Limb (tissue), 2 donors: ENCODE measurements at regions not wholly inside any gene's neighbourhood (a gene's known extent, or its start where the extent isn't known, plus 50 kb on each side); places are given as distances from the start of the nearest gene placed in this dataset.

Experiments used
- DNase-seq, 2 donors: peaks; one replicate each; pipeline ENCODE4 v3.0.0-alpha.2; 2016; ENCODE audit errors: extremely low spot score in 2 of 2

GRCh38 chr3:59593380-59593779, 543.6 kb upstream of the CFAP20DC start:
- no peak for DNase-seq

- no peak for DNase-seq
Measured at GRCh38 chr3:59580996-59581395, 531.2 kb upstream of the CFAP20DC start.

- no peak for DNase-seq
Measured at GRCh38 chr3:59580499-59580898, 530.7 kb upstream of the CFAP20DC start.

- DNase-seq = no peak
Measured at GRCh38 chr3:59578129-59578528, 528.3 kb upstream of the CFAP20DC start.

GRCh38 chr3:59576606-59577005, 526.8 kb upstream of the CFAP20DC start:
- no peak for DNase-seq

GRCh38 chr3:59575113-59576001, 525.5 kb upstream of the CFAP20DC start:
- DNase-seq = peak; percentile 86 to 90

- DNase-seq = no peak
Measured at GRCh38 chr3:59573911-59574310, 524.1 kb upstream of the CFAP20DC start.

GRCh38 chr3:59572106-59572505, 522.3 kb upstream of the CFAP20DC start:
- DNase-seq = no peak

- no peak for DNase-seq
Measured at GRCh38 chr3:59570806-59571205, 521.0 kb upstream of the CFAP20DC start.

GRCh38 chr3:59567661-59568060, 517.8 kb upstream of the CFAP20DC start:
- DNase-seq = no peak

GRCh38 chr3:59566481-59566975, 516.7 kb upstream of the CFAP20DC start:
- DNase-seq = no peak

- no peak for DNase-seq
Measured at GRCh38 chr3:59565125-59565524, 515.3 kb upstream of the CFAP20DC start.

- DNase-seq = no peak
Measured at GRCh38 chr3:59563966-59564365, 514.1 kb upstream of the CFAP20DC start.

GRCh38 chr3:59563072-59563605, 513.3 kb upstream of the CFAP20DC start:
- no peak for DNase-seq

GRCh38 chr3:59559721-59560435, 510.1 kb upstream of the CFAP20DC start:
- DNase-seq = no peak

- DNase-seq = no peak
Measured at GRCh38 chr3:59558906-59559720, 509.3 kb upstream of the CFAP20DC start.

GRCh38 chr3:59555593-59556315, 505.9 kb upstream of the CFAP20DC start:
- no peak for DNase-seq

GRCh38 chr3:59553076-59553475, 503.3 kb upstream of the CFAP20DC start:
- DNase-seq = peak in 1 of 2 donors; percentile 25

GRCh38 chr3:59551834-59552233, 502.0 kb upstream of the CFAP20DC start:
- DNase-seq = peak in 1 of 2 donors; percentile 14

GRCh38 chr3:59549962-59550361, 500.1 kb upstream of the CFAP20DC start:
- peak in 1 of 2 donors; percentile 34 for DNase-seq

GRCh38 chr3:59547874-59548273, 498.0 kb upstream of the CFAP20DC start:
- DNase-seq = no peak
